Fibroblast of the aortic adventitia (primary cell): ENCODE measurements at regions not wholly inside any gene's neighbourhood (a gene's known extent, or its start where the extent isn't known, plus 50 kb on each side); places are given as distances from the start of the nearest gene placed in this dataset.

Source experiments
- DNase-seq: peaks from one replicate; pipeline ENCODE4 v3.0.0-alpha.2; 2010; ENCODE audit warnings: low read depth
- H3K4me3 ChIP-seq: 2 replicates; pipeline ENCODE4 v1.5.1; 2011; ENCODE audit warnings: low read depth, mild to moderate bottlenecking, control low read depth, low read length, moderate library complexity
- TF ChIP-seq, protein P1 (sequence below): IDR thresholded peaks from 2 replicates; pipeline ENCODE4 v1.5.1; 2011; ENCODE audit warnings: mild to moderate bottlenecking, low read length, control low read depth, inconsistent platforms; ENCODE audit not compliant: insufficient read depth

DNA sequence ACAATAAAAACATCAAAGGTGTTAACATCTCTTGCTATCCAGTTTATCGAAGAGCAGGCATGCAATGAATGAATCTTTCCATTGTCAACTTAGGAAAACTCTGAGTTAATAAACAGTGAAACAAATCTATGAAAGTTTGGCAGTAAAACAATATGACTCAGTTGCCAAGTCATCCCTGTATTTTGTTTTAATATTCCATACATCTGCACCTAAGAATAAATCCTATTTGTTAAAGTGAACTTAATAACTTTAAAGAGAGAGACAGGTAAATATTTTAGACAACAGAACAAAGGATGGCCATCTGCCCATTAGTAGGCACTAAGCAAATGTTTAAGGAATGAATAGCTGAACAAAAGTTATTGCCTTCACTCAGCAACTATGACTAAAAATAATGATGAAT lies 700.5 kb upstream of the CELF2 start:
- no peak for DNase-seq
- TF ChIP-seq, protein P1, sequence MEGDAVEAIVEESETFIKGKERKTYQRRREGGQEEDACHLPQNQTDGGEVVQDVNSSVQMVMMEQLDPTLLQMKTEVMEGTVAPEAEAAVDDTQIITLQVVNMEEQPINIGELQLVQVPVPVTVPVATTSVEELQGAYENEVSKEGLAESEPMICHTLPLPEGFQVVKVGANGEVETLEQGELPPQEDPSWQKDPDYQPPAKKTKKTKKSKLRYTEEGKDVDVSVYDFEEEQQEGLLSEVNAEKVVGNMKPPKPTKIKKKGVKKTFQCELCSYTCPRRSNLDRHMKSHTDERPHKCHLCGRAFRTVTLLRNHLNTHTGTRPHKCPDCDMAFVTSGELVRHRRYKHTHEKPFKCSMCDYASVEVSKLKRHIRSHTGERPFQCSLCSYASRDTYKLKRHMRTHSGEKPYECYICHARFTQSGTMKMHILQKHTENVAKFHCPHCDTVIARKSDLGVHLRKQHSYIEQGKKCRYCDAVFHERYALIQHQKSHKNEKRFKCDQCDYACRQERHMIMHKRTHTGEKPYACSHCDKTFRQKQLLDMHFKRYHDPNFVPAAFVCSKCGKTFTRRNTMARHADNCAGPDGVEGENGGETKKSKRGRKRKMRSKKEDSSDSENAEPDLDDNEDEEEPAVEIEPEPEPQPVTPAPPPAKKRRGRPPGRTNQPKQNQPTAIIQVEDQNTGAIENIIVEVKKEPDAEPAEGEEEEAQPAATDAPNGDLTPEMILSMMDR, result no peak
- H3K4me3 ChIP-seq, result no peak overlapping the region

DNA sequence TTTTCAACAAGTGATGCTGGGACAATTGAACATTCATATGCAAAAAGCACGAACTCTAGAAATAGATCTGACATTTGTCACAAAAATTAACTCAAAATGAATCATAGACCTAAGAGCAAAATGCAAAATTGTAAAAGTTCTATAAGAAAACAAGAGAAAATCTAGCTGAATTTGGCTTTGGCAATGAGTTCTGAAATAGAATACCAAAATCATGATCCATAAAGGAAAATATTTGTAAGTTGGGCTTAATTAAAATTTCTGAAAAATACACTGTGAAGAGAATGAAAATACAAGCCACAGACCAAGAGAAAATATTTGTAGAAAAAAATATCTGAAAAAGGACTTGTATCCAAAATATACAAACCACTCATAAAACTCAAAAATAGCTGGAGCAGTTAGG lies 698.8 kb upstream of the CELF2 start:
- H3K4me3 ChIP-seq, result no peak overlapping the region
- TF ChIP-seq, protein P1, result no peak
- DNase-seq, result no peak

DNA sequence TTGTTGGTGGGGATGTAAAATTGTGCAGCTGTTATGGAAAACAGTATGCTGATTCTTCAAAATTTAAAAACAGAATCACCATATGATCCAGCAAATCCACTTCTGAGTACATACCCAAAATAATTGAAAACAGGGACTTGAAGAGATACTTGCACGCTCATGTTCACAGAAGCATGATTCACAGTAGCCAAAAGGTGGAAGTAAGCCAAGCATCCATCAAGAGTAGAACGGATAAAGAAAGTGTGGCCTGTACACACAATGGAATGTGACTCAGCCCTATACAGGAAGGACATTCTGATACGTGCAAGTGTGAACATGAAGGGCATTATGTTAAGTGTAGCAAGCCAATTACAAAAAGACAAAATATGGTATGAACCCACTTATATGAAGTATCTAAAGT lies 696.7 kb upstream of the CELF2 start:
- DNase-seq, result peak; percentile 4
- TF ChIP-seq, protein P1, result no peak
- H3K4me3 ChIP-seq, result no peak overlapping the region

DNA sequence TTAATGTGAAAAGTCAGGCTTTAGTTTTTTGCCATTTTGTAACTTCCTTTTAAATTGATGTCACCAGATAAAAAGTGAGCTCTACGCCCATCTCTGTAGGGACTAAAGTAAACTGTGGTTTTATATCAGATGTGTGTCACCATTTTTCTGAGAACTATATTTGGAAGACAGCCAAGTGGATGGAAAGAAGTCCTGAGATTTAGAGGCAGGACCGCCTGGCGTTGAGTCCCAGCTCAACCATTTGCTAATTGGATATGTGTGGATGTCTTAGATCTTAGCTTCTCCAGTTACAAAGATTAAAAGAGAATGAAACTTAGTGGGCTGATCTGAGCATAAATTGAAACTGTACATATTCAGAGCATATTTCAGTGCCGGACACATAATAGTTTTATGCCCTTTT lies 691.6 kb upstream of the CELF2 start:
- DNase-seq, result peak; percentile 0

DNA sequence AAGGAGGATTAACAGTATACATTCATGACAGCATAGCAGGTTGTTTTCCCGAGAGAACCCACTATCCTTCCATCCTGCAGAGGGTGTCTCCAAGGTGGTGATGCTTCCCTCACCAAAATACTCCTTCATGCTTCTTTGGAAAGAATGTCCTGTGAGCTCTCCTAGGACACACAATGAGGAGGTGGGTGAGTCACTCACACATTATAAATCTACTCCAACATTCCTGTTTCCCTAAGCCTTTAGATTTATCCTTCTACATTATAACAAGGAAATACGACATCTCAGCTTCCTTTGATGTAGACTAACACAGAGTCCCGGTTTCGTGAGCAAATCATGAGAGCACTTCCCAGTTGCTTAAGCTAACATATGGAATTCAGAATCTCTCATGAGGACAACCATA lies 689.7 kb upstream of the CELF2 start:
- no peak overlapping the region for H3K4me3 ChIP-seq
- TF ChIP-seq, protein P1, result no peak
- DNase-seq, result no peak

More for the DNA sequence above, 691.6 kb upstream of the CELF2 start:
- TF ChIP-seq, protein P1, result no peak
- H3K4me3 ChIP-seq, result no peak overlapping the region

DNA sequence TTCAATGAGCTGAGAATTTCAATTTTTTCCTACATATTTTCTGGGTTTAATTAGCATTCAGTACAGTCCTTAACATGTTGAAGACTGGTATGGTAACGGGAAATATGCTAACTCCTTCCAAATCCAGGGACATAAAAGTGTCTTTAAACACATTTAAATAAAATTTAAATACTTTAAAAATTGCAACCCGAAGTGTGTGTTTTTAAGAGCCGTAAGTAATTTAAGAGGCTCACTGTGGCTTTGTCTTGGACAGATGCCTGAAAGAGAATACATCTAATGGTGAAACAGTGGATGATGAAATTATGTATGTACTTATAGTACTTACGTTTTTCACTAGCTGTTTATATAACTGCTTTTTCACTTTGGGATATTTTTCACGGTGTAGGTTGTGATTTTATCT lies 687.3 kb upstream of the CELF2 start:
- no peak for DNase-seq
- H3K4me3 ChIP-seq, result no peak overlapping the region
- TF ChIP-seq, protein P1, result no peak

DNA sequence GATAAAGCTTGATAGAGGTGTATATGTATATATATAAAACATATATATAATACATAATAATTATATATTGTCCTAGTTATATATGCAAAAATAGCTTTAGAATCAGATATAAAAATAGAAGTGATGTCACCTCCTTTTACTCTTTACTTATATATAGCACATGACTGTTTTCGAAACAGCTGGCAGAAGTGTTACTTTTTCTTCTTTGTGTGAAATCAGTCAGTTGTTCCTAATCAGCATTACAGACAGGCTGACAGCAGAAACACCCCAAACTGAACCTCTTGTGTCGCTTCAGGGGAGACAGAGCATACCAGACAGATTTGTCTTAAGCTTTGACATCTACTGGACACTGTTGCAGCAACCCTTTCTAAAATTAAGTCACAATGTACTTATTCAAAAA lies 684.9 kb upstream of the CELF2 start:
- H3K4me3 ChIP-seq, result no peak overlapping the region
- TF ChIP-seq, protein P1, result no peak
- no peak for DNase-seq
